LNCaP clone FGC (cell line): ENCODE measurements at regions not wholly inside any gene's neighbourhood (a gene's known extent, or its start where the extent isn't known, plus 50 kb on each side); places are given as distances from the start of the nearest gene placed in this dataset.

Source experiments
- DNase-seq: peaks from one replicate; pipeline ENCODE4 v3.0.0-alpha.2; 2011; ENCODE audit warnings: low read depth
- H3K4me3 ChIP-seq: 2 replicates; pipeline ENCODE4 v1.5.1; 2011; ENCODE audit warnings: mild to moderate bottlenecking, low read depth, low read length, control low read depth
- TF ChIP-seq, protein P1 (sequence below): IDR thresholded peaks from 2 replicates; pipeline ENCODE4 v1.5.1; 2012; ENCODE audit warnings: mild to moderate bottlenecking; ENCODE audit not compliant: control insufficient read depth, insufficient read depth; ENCODE audit errors: extremely low read depth

DNA sequence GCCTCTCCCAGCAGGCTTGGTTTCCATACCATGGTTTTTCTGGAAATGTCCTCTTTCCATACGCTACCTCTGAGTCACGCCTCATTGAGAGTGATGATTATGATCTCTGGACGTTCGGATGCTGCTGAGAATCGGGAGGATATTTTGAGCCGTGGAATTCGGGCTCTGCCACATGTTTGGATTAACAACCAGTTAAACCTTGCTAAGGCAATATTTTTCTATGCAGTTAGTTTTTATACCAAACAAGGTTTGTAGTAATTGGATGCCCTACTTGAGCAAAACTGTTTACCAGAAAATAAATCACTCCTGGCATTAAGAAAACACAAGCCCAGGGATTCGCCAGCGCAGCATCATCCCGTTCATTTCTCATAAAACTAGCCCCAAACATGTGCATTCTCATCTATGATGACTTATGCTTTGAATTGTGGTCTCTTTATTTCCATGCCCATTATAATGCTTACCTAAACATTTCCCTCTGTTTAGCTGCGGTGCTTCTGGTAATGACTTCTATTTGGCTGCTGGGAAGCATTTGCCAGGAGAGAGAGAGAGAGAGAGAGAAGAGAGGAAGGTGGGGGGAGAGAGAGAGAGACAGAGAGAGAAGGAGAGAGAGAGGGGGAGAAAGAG is 198.9 kb downstream of the CLIC5 start:
- no peak overlapping the region for H3K4me3 ChIP-seq
- TF ChIP-seq, protein P1, sequence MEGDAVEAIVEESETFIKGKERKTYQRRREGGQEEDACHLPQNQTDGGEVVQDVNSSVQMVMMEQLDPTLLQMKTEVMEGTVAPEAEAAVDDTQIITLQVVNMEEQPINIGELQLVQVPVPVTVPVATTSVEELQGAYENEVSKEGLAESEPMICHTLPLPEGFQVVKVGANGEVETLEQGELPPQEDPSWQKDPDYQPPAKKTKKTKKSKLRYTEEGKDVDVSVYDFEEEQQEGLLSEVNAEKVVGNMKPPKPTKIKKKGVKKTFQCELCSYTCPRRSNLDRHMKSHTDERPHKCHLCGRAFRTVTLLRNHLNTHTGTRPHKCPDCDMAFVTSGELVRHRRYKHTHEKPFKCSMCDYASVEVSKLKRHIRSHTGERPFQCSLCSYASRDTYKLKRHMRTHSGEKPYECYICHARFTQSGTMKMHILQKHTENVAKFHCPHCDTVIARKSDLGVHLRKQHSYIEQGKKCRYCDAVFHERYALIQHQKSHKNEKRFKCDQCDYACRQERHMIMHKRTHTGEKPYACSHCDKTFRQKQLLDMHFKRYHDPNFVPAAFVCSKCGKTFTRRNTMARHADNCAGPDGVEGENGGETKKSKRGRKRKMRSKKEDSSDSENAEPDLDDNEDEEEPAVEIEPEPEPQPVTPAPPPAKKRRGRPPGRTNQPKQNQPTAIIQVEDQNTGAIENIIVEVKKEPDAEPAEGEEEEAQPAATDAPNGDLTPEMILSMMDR, result no peak
- no peak for DNase-seq

DNA sequence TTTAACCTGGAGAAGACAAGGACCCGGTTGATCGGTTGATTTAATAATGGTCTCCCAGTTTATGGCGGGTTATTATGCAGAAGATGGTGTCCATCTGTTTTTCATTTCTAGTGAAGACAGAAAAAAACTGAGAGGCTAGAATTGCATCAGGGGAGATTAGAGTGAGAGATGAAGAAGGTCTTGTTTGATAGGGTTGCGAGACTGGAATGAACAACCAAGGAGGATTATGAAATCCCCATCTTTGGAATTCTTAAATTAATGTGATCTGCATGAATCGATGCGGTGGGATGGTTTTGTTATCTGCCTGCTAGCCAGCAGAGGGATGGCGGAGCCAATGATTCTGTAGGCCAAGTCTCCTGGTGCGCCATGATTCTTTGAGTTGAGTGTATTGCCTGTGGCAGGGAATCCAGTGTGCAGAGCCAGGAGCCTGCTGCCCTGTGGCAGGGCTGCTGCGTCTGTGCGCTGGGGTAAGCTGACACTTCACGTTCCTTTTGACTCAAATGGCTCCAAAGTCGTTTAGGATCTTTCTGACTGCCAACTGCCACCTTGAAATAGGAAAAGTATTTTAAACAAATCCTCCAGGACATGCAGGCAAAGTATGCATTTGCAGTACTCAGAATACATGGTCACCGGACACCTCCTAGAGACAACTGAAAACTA is 200.1 kb downstream of the CLIC5 start:
- H3K4me3 ChIP-seq, result no peak overlapping the region
- TF ChIP-seq, protein P1, result no peak

DNA sequence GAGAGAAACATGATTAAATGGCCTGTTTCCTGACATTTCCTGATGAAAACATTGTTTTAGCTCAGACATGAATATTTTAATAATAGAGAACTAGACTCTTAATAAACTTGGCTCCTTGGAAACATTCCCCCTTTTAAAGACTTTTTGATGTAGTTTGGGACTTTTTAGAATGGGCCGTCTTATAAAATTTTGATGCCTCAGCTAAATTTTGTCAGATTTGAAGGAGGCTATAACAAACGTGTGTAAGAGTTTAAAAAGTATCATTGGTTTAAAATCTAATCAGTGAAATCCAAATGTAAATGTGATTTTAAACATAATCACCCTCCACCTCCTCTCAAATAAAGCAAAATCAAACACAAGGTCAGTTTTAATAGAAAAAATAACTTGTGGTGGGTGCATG is 200.9 kb downstream of the CLIC5 start:
- H3K4me3 ChIP-seq, result no peak overlapping the region
- TF ChIP-seq, protein P1, result no peak

More for the DNA sequence above, 200.1 kb downstream of the CLIC5 start:
- DNase-seq, result no peak

DNA sequence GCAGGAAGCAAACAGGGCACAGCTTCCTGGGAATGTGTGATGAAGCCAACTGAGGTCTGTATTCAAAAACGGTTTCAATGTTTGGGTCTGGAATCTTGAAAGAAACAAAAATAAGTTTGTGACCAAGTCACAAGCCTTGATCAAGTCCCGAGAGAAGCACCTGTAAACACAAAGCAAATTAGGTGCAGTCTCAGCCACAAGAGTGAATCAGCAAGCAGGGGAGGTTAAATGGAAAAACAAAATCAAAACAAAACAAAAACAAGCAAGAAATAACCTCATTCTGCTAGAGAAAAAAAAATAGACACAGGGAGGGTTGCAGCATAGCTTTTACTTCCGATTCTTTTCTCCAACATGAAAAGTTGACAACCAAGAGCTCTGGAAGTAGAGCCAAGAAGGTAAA is 201.7 kb downstream of the CLIC5 start:
- TF ChIP-seq, protein P1, result no peak
- no peak for DNase-seq
- no peak overlapping the region for H3K4me3 ChIP-seq

More for the DNA sequence above, 200.9 kb downstream of the CLIC5 start:
- no peak for DNase-seq

DNA sequence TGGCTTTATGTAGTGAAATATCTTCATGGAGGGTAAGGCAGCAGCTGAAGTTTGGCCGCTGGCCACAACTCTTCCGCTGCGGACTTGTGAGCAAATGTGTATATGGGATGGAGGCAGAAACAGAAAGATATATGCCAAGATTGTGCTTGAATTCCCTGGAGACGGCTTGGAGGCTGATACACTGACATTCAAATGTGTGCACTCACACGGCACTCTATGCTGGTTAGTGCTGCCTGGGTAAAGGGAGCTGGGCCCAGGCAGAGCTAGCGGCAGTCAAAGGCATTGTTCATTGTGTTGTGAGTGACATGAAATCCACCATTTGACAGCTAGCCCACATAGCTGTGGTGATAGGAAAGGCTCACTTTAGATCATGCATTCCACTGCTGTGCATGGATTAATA is 202.7 kb downstream of the CLIC5 start:
- DNase-seq, result no peak
- H3K4me3 ChIP-seq, result no peak overlapping the region
- TF ChIP-seq, protein P1, result no peak

DNA sequence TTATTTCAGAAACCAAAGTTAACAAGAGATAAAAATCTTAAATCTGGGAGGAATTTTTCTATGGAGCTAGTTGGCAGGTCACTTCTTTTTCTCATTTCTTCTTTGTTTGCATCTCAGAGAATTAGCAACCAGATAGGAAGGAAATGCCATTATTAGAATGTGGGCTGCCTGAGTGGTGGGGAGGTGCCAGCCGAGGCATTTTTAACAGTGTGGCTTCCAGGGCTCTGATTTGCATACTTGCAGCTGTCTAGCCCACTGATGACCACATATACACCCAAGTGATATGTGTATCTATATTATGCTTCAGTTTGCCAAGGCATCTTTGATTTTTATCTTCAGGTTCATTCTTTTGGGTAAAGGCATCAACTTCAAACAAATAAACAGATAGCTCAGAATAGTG is 206.7 kb downstream of the CLIC5 start:
- DNase-seq, result no peak
- no peak overlapping the region for H3K4me3 ChIP-seq
- TF ChIP-seq, protein P1, result no peak
